ENCODE measurements at regions not wholly inside any gene's neighbourhood (a gene's known extent, or its start where the extent isn't known, plus 50 kb on each side); places are given as distances from the start of the nearest gene placed in this dataset.

- no peaks in the 10 kb centered on the region for H3K9me3 ChIP-seq (ENCODE audit: low read depth)
- H3K4me3 ChIP-seq: no peak overlapping the region
- no peaks in the 10 kb centered on the region for H3K27me3 ChIP-seq (replicated peaks; ENCODE audit: insufficient read depth)
- DNase-seq: no peak
- no peak overlapping the region for H2AFZ ChIP-seq
- no peaks in the 10 kb centered on the region for H3K79me2 ChIP-seq (ENCODE audit: insufficient read depth)
- TF ChIP-seq EZH2 (IDR thresholded peaks at IDR 0.05; ENCODE audit: insufficient read depth, poor library complexity, severe bottlenecking) (no peak), EZH2phosphoT487 (IDR thresholded peaks at IDR 0.05; ENCODE audit: insufficient read depth, low read depth) (no peak)
- no peaks in the 10 kb centered on the region for H3K4me1 ChIP-seq (ENCODE audit: insufficient read depth)
- WGBS, 2 experiments (ENCODE audit: low coverage in 1 of 2, low lambda C conversion rate in 2 of 2, missing lambda C conversion rate in 2 of 2): 36 to 52% methylated on average over 26 of the region's 26 CpGs
- no peaks in the 10 kb centered on the region for H3F3A ChIP-seq (ENCODE audit: insufficient read depth)
- no peaks in the 10 kb centered on the region for H3K9me2 ChIP-seq (ENCODE audit: insufficient read depth)
- no peaks in the 10 kb centered on the region for H3K36me3 ChIP-seq (ENCODE audit: low read depth)
- H4K20me1 ChIP-seq (ENCODE audit: insufficient read depth): no peaks in the 10 kb centered on the region
- no peak overlapping the region for H3K4me2 ChIP-seq (ENCODE audit: unreplicated experiment)
- H3K27ac ChIP-seq: no peak overlapping the region
- in situ Hi-C loops (cut with MboI): no loop called here
- no peak overlapping the region for H3K9ac ChIP-seq
Observed at GRCh38 chr6:167567142-167568033, 242.5 kb downstream of the TTLL2 start.

GRCh38 chr6:167568407-167569024 is 243.6 kb downstream of the TTLL2 start:
- 52 to 57% methylated on average over 18 of the region's 18 CpGs for WGBS, 2 experiments (ENCODE audit: low coverage in 1 of 2, low lambda C conversion rate in 2 of 2, missing lambda C conversion rate in 2 of 2)
- in situ Hi-C loops (cut with MboI): no loop called here
- no peak overlapping the region for H3K9ac ChIP-seq
- no peaks in the 10 kb centered on the region for H3K9me2 ChIP-seq (ENCODE audit: insufficient read depth)
- no peaks in the 10 kb centered on the region for H3F3A ChIP-seq (ENCODE audit: insufficient read depth)
- H3K4me2 ChIP-seq (ENCODE audit: unreplicated experiment): no peak overlapping the region
- no peaks in the 10 kb centered on the region for H3K36me3 ChIP-seq (ENCODE audit: low read depth)
- no peak for DNase-seq
- no peak overlapping the region for H3K4me3 ChIP-seq
- no peaks in the 10 kb centered on the region for H3K79me2 ChIP-seq (ENCODE audit: insufficient read depth)
- H3K27me3 ChIP-seq (replicated peaks; ENCODE audit: insufficient read depth): no peaks in the 10 kb centered on the region
- H4K20me1 ChIP-seq (ENCODE audit: insufficient read depth): no peaks in the 10 kb centered on the region
- no peak overlapping the region for H3K27ac ChIP-seq
- H3K4me1 ChIP-seq (ENCODE audit: insufficient read depth): no peaks in the 10 kb centered on the region
- no peak for TF ChIP-seq EZH2 (IDR thresholded peaks at IDR 0.05; ENCODE audit: insufficient read depth, poor library complexity, severe bottlenecking)
- no peak for TF ChIP-seq EZH2phosphoT487 (IDR thresholded peaks at IDR 0.05; ENCODE audit: insufficient read depth, low read depth)
- H3K9me3 ChIP-seq (ENCODE audit: low read depth): no peaks in the 10 kb centered on the region
- H2AFZ ChIP-seq: no peak overlapping the region

GRCh38 chr6:167569041-167569805 is 244.3 kb downstream of the TTLL2 start:
- Histone ChIP-seq H3K4me3 (no peak overlapping the region), H3K79me2 (ENCODE audit: insufficient read depth) (no peaks in the 10 kb centered on the region), H3F3A (ENCODE audit: insufficient read depth) (no peaks in the 10 kb centered on the region), H3K27me3 (replicated peaks; ENCODE audit: insufficient read depth) (no peaks in the 10 kb centered on the region), H3K36me3 (ENCODE audit: low read depth) (no peaks in the 10 kb centered on the region), H3K4me1 (ENCODE audit: insufficient read depth) (no peaks in the 10 kb centered on the region), H3K9me3 (ENCODE audit: low read depth) (no peaks in the 10 kb centered on the region), H3K27ac (no peak overlapping the region), H3K9me2 (ENCODE audit: insufficient read depth) (no peaks in the 10 kb centered on the region), H4K20me1 (ENCODE audit: insufficient read depth) (no peaks in the 10 kb centered on the region), H2AFZ (no peak overlapping the region), H3K9ac (no peak overlapping the region), H3K4me2 (ENCODE audit: unreplicated experiment) (no peak overlapping the region)
- in situ Hi-C loops (cut with MboI): no loop called here
- no peak for DNase-seq
- no peak for TF ChIP-seq EZH2 (IDR thresholded peaks at IDR 0.05; ENCODE audit: insufficient read depth, poor library complexity, severe bottlenecking)
- no peak for TF ChIP-seq EZH2phosphoT487 (IDR thresholded peaks at IDR 0.05; ENCODE audit: insufficient read depth, low read depth)
- 62 to 64% methylated on average over 31 of the region's 31 CpGs for WGBS, 2 experiments (ENCODE audit: low coverage in 1 of 2, low lambda C conversion rate in 2 of 2, missing lambda C conversion rate in 2 of 2)

GRCh38 chr6:167569879-167570278 is 245.0 kb downstream of the TTLL2 start:
- H3K27ac ChIP-seq: no peak overlapping the region
- in situ Hi-C loops (cut with MboI): no loop called here
- no peaks in the 10 kb centered on the region for H3K9me3 ChIP-seq (ENCODE audit: low read depth)
- H3K9me2 ChIP-seq (ENCODE audit: insufficient read depth): no peaks in the 10 kb centered on the region
- H2AFZ ChIP-seq: no peak overlapping the region
- no peaks in the 10 kb centered on the region for H3F3A ChIP-seq (ENCODE audit: insufficient read depth)
- H3K27me3 ChIP-seq (replicated peaks; ENCODE audit: insufficient read depth): no peaks in the 10 kb centered on the region
- H3K4me3 ChIP-seq: no peak overlapping the region
- H3K36me3 ChIP-seq (ENCODE audit: low read depth): no peaks in the 10 kb centered on the region
- no peak for DNase-seq
- 70 to 75% methylated on average over 13 to 14 of the region's 14 CpGs for WGBS, 2 experiments (ENCODE audit: low coverage in 1 of 2, low lambda C conversion rate in 2 of 2, missing lambda C conversion rate in 2 of 2)
- no peaks in the 10 kb centered on the region for H3K79me2 ChIP-seq (ENCODE audit: insufficient read depth)
- no peak overlapping the region for H3K9ac ChIP-seq
- no peak overlapping the region for H3K4me2 ChIP-seq (ENCODE audit: unreplicated experiment)
- no peak for TF ChIP-seq EZH2 (IDR thresholded peaks at IDR 0.05; ENCODE audit: insufficient read depth, poor library complexity, severe bottlenecking)
- no peak for TF ChIP-seq EZH2phosphoT487 (IDR thresholded peaks at IDR 0.05; ENCODE audit: insufficient read depth, low read depth)
- H4K20me1 ChIP-seq (ENCODE audit: insufficient read depth): no peaks in the 10 kb centered on the region
- H3K4me1 ChIP-seq (ENCODE audit: insufficient read depth): no peaks in the 10 kb centered on the region

All from GM23248 (cell line).